ENCODE measurements at regions not wholly inside any gene's neighbourhood (a gene's known extent, or its start where the extent isn't known, plus 50 kb on each side); places are given as distances from the start of the nearest gene placed in this dataset.
"Not testable (repeated sequence)": the region's sequence is repeated elsewhere in the genome, so short reads cannot be mapped to it uniquely, and the experiment has no call there.

DNA sequence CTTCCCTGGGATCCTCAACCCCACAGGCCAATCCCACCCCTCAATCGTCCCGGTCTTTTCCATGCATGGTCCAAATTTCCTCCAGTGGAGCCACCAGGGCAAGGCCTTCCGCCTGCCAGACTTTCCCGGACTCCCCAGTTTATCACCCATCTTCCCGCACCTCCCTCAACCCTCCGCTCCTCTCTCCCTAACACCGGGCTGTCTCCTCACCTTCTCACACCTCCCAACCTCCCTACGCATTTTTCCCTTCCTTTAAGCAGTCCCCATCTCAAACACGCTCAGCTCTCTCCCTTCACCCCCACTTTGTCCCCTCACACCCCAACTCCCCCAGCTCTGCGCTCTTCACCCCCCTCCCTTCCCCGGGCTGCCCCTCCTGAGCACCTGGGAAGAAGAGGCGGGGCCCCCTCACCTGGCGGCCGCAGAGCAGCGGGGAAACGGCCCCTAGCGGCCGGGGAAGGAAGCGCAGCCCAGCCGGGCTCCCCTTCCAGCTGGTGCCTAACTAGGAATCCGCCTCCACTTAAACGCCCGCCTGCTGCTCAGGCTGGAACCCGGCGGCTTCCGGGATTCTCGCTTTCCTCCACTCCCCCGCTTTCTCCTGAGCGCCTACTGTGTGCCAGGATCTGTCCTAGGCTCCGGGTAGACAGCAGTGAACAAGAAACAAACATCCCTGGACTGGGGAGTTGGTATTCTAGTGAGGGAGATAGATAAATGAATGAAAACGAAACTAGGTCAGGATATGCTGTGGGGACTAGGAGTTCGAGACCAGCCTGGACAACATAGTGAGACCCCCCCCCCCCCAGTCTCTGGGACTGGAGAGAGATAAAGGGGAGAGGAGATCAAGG, 126.7 kb downstream of the CRLF3 start:
- not testable (repeated sequence) for TF ChIP-seq EZH2 (IDR thresholded peaks at IDR 0.05; ENCODE audit: borderline replicate concordance, low read depth, low read length); RBM22 (IDR thresholded peaks at IDR 0.05; ENCODE audit: low read depth, low read length, poor library complexity, severe bottlenecking); MYC (IDR thresholded peaks at IDR 0.05; ENCODE audit: low read depth, low read length); MYC (CRISPR knock-in tag; IDR thresholded peaks at IDR 0.05; ENCODE audit: borderline replicate concordance, low read depth)
- TF ChIP-seq, protein P1, sequence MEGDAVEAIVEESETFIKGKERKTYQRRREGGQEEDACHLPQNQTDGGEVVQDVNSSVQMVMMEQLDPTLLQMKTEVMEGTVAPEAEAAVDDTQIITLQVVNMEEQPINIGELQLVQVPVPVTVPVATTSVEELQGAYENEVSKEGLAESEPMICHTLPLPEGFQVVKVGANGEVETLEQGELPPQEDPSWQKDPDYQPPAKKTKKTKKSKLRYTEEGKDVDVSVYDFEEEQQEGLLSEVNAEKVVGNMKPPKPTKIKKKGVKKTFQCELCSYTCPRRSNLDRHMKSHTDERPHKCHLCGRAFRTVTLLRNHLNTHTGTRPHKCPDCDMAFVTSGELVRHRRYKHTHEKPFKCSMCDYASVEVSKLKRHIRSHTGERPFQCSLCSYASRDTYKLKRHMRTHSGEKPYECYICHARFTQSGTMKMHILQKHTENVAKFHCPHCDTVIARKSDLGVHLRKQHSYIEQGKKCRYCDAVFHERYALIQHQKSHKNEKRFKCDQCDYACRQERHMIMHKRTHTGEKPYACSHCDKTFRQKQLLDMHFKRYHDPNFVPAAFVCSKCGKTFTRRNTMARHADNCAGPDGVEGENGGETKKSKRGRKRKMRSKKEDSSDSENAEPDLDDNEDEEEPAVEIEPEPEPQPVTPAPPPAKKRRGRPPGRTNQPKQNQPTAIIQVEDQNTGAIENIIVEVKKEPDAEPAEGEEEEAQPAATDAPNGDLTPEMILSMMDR (IDR thresholded peaks at IDR 0.05 in 2 of 3, conservative IDR thresholded peaks at IDR 0.05 in 1 of 3; ENCODE audit: insufficient read depth in 2 of 3, low read depth in 1 of 3, low read length in 3 of 3): peak; percentile 71 to 82 (median 75)
